ENCODE measurements at regions not wholly inside any gene's neighbourhood (a gene's known extent, or its start where the extent isn't known, plus 50 kb on each side); places are given as distances from the start of the nearest gene placed in this dataset.

DNA sequence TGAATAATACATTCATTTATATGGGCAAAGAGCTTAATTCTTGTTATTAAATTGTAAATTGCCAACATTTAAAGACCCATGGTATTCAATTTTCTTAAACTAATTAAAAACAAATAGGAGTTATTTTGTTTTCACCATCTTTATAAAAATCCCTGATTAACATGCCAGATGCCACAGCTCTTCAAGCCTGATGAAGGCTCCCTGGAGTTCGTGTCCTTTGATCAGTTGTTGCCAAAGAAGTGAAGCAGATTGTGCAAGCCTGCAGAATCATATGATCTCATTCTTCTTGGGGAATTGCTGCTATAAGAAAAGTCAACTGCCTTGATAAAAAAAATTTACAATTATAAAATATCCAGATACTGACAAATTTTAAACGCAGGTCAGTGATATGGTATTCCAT is 288.3 kb upstream of the PPFIA2 start:
- H3K27ac ChIP-seq: no peak overlapping the region
- TF ChIP-seq, protein P1, sequence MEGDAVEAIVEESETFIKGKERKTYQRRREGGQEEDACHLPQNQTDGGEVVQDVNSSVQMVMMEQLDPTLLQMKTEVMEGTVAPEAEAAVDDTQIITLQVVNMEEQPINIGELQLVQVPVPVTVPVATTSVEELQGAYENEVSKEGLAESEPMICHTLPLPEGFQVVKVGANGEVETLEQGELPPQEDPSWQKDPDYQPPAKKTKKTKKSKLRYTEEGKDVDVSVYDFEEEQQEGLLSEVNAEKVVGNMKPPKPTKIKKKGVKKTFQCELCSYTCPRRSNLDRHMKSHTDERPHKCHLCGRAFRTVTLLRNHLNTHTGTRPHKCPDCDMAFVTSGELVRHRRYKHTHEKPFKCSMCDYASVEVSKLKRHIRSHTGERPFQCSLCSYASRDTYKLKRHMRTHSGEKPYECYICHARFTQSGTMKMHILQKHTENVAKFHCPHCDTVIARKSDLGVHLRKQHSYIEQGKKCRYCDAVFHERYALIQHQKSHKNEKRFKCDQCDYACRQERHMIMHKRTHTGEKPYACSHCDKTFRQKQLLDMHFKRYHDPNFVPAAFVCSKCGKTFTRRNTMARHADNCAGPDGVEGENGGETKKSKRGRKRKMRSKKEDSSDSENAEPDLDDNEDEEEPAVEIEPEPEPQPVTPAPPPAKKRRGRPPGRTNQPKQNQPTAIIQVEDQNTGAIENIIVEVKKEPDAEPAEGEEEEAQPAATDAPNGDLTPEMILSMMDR (conservative IDR thresholded peaks at IDR 0.05): no peak

DNA sequence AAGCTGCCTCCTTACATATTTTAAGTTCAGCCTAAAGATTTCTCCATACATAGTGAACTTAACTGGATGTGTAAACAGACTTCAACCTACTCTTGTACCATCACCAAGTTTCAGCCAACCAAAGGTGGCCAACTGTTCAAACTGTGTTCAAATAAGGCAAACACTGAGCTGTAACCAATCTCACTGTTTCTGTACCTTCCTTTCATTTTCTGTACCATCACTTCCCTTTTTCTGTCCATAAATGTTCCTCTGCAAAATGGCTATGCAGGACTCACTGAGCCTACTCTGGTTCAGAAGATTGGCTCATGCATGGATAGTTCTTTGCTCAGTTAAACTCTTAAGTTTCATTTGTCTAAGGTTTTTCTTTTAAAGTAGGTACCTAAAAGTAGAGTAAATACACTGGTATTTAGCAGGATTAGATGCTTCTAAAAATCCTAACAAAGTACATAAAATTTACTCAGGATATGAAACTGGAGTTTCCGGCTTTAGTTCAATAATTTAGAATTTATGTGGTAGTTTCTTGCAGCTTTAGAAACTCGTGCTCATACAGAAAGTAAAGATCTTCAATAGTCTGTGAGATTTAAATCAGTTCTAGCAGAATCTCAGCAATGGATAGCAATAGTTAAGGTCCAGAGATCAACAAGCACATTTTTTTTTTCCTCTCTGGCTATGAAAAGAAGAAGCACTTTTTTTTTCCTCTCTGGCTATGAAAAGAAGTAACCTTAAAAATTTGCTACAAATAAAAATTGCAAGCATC is 282.0 kb upstream of the PPFIA2 start:
- no peak overlapping the region for H3K27ac ChIP-seq
- TF ChIP-seq, protein P1 (conservative IDR thresholded peaks at IDR 0.05): no peak

DNA sequence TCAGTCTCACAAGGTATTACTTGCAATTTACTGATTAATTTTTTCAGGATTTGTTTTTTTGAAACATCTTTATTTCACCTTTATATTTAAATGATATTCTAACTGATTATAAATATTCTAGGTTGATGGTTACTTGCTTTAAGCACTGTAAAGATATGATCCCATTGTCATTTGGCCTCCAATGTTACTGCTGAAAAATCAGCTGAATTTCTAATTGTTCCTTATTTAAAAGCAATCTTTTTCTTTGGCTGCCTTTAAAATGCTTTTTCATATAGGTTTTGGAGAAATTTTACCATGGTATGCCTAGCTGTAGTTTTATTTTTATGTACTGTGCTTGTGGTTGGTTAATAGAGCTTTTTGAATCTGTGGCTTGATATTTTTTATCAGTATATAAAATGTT is 275.6 kb upstream of the PPFIA2 start:
- H3K27ac ChIP-seq: no peak overlapping the region
- TF ChIP-seq, protein P1 (conservative IDR thresholded peaks at IDR 0.05): no peak

DNA sequence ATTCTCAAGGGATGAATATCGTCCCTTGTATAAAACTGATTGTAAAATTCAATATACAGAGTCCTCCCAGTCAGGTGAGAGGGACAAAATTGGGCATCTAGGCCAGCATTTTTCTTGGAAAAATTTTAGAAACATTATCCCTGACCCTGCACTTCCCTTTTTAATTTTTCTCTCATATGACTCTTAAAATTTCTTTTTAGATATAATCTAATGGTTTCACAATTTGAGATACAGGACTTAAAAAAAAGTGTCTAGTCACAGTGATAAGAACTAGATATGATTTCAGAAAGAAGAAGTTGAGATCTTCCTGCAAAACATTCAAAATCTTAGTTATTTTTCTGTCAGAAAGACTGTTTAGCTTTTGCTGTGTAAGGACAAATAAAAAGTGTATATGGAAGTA is 270.8 kb upstream of the PPFIA2 start:
- H3K27ac ChIP-seq: no peak overlapping the region
- TF ChIP-seq, protein P1 (conservative IDR thresholded peaks at IDR 0.05): no peak

DNA sequence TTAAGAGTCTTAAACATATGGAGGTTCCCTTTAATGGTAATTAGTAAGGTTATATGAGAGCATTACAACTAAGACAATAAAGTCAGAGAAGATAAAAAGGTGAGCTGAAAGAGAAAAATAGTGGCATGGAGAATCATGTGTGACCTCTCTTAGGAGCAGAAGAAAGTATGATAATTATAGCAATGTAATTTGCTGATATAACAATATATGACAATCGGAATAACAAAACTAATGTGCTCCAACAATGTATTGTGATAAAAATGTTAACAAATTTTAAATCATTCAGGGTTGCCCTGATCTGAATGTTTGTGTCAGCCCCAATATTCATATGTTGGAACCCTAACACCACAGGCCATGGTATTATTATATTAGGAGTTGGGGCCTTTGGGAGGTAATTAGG is 269.6 kb upstream of the PPFIA2 start:
- TF ChIP-seq, protein P1 (conservative IDR thresholded peaks at IDR 0.05): no peak
- H3K27ac ChIP-seq: no peak overlapping the region

DNA sequence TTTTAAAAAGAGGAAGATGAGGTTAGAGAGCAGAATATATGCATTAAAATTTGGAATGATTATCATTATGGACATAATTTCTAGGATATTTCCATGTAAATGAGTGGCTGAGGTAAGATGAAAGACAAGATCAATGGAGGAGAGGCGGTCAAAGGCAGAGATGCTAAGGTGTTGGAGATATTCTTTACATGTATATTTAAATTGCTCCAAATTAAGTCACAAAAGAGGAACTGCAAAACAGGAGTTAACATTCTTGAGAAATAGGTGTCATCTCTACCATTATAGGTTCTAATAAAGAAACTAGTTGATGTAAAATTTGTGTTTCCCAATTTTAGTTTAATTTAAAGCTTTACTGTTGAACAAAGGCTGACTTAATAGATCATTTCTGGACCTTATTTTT is 268.5 kb upstream of the PPFIA2 start:
- TF ChIP-seq, protein P1 (conservative IDR thresholded peaks at IDR 0.05): no peak

DNA sequence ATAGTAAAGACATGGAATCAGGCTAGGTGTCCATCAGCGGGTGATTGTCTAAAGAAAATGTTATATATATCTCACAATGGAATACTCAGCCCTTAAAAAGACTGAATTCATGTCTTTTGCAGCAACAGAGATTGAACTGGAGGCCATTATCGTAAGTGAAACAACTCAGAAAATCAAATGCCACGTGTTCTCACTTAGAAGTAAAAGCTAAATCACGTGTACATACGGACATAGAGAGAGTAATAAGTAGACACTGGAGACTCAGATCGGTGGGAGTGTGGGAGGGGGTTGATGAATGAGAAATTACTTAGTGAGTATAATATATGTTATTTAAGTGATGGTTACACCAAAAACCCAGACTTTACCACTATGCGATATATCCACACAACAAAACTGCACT is 266.3 kb upstream of the PPFIA2 start:
- no peak overlapping the region for H3K27ac ChIP-seq
- TF ChIP-seq, protein P1 (conservative IDR thresholded peaks at IDR 0.05): no peak

More for the DNA sequence above, 268.5 kb upstream of the PPFIA2 start:
- no peak overlapping the region for H3K27ac ChIP-seq

Data from VCaP (cell line).